ENCODE measurements at regions not wholly inside any gene's neighbourhood (a gene's known extent, or its start where the extent isn't known, plus 50 kb on each side); places are given as distances from the start of the nearest gene placed in this dataset.

DNA sequence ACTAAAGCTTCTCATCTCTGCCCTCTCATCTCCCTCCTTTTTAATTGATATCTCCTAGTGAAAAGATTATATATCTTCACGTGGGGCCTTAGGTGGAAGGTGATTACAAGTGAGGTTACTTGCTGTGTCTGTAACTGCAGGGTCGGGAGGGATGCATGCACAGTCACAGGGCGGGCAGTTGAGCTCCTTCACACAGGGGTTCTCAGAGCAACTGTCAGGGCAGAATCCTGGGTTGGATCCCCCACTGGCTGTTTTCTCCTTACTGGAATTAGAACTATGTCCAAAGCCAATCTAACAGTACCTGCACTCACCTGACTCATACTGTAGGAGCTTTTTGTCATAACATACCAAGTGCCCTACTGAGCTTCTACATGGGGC, 141.1 kb downstream of the AASDH start:
- no peak overlapping the region for H3K4me3 ChIP-seq (ENCODE audit: low read length in 3 of 3)
- intact Hi-C loops (cut with DNase I), result no loop called here
- no peaks in the 10 kb centered on the region for H3K36me3 ChIP-seq (ENCODE audit: control insufficient read depth in 2 of 3, insufficient read depth in 3 of 3, low read length in 3 of 3)
- DNase-seq (no peak), FAIRE-seq (no peak)
- no peaks in the 10 kb centered on the region for H3K4me1 ChIP-seq (ENCODE audit: control insufficient read depth in 2 of 3, insufficient read depth in 2 of 3, low read depth in 1 of 3, low read length in 3 of 3)
- no peaks in the 10 kb centered on the region for H3K27me3 ChIP-seq (ENCODE audit: control insufficient read depth, insufficient read depth, low read length)
- TF ChIP-seq, protein P1, sequence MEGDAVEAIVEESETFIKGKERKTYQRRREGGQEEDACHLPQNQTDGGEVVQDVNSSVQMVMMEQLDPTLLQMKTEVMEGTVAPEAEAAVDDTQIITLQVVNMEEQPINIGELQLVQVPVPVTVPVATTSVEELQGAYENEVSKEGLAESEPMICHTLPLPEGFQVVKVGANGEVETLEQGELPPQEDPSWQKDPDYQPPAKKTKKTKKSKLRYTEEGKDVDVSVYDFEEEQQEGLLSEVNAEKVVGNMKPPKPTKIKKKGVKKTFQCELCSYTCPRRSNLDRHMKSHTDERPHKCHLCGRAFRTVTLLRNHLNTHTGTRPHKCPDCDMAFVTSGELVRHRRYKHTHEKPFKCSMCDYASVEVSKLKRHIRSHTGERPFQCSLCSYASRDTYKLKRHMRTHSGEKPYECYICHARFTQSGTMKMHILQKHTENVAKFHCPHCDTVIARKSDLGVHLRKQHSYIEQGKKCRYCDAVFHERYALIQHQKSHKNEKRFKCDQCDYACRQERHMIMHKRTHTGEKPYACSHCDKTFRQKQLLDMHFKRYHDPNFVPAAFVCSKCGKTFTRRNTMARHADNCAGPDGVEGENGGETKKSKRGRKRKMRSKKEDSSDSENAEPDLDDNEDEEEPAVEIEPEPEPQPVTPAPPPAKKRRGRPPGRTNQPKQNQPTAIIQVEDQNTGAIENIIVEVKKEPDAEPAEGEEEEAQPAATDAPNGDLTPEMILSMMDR (IDR thresholded peaks at IDR 0.05; ENCODE audit: borderline replicate concordance, extremely low read depth, insufficient read depth), result no peak
- no peaks in the 10 kb centered on the region for H3K9me3 ChIP-seq (ENCODE audit: control insufficient read depth in 2 of 3, insufficient read depth in 1 of 3, low read length in 3 of 3)
- no peak overlapping the region for H3K9ac ChIP-seq (ENCODE audit: low read length in 3 of 3)
- no peak overlapping the region for H3K27ac ChIP-seq (ENCODE audit: low read depth in 2 of 2, low read length in 2 of 2)

DNA sequence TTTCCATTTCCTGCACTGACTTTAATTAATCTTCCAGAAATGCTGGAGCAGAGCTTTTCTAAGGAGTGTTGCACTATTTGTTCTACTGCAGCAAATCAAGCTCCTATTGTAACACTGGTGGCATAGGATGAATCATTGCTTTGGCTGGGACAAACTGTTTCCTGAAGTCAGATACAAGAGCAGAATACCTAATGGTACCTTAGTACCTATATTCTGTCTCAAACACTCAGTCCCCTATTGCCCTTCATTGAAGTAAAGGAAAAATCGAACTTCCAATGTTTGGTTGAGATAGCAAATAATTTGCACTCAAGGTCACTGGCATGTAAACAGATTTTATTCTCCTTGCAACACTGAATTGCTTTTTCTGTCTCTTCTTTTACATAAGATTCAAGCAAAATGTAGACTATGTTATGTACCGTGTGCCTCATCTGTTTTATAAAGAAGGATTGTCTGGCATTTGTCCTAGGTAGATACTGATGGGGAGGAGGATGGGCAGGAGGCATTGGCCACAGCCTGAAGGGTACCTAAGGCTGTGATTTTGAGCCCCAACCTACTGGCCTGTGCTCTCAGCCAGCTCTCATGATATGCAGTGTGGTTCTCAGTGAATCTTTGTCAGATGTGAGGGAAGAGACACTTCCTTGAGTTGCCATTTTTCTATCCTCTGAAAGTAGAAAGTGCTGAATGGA, 141.6 kb downstream of the AASDH start:
- intact Hi-C loops (cut with DNase I), result no loop called here
- no peak for FAIRE-seq
- H3K9ac ChIP-seq (ENCODE audit: low read length in 3 of 3), result no peak overlapping the region

DNA sequence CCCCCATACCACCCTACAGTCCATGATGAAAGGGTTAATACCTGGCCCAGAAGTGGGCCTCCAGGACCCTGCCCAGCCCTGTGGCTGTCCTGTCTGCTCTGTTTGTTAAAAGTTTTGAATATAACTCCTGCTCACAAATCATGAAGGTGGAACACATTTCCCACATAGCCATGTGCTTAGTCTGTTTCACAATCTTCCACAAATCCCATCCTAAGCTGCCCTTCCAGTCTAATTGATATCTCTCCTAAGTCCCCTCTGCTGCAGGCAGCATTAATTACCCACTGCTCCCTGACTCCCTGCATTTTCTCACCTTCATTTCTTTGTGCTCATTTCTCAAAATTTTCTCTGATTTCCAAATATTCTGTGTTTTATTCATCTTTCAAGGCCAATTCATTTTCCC, 142.6 kb downstream of the AASDH start:
- Histone ChIP-seq H3K36me3 (ENCODE audit: control insufficient read depth in 2 of 3, insufficient read depth in 3 of 3, low read length in 3 of 3) (no peaks in the 10 kb centered on the region), H3K27ac (ENCODE audit: low read depth in 2 of 2, low read length in 2 of 2) (no peak overlapping the region), H3K4me1 (ENCODE audit: control insufficient read depth in 2 of 3, insufficient read depth in 2 of 3, low read depth in 1 of 3, low read length in 3 of 3) (no peaks in the 10 kb centered on the region), H3K27me3 (ENCODE audit: control insufficient read depth, insufficient read depth, low read length) (no peaks in the 10 kb centered on the region), H3K4me3 (ENCODE audit: low read length in 3 of 3) (no peak overlapping the region), H3K9ac (ENCODE audit: low read length in 3 of 3) (no peak overlapping the region), H3K9me3 (ENCODE audit: control insufficient read depth in 2 of 3, insufficient read depth in 1 of 3, low read length in 3 of 3) (no peaks in the 10 kb centered on the region)
- intact Hi-C loops (cut with DNase I), result no loop called here
- DNase-seq (no peak), FAIRE-seq (no peak)
- TF ChIP-seq, protein P1 (IDR thresholded peaks at IDR 0.05; ENCODE audit: borderline replicate concordance, extremely low read depth, insufficient read depth), result no peak

More for the DNA sequence above, 141.6 kb downstream of the AASDH start:
- no peak overlapping the region for H3K4me3 ChIP-seq (ENCODE audit: low read length in 3 of 3)
- H3K4me1 ChIP-seq (ENCODE audit: control insufficient read depth in 2 of 3, insufficient read depth in 2 of 3, low read depth in 1 of 3, low read length in 3 of 3), result no peaks in the 10 kb centered on the region
- H3K27ac ChIP-seq (ENCODE audit: low read depth in 2 of 2, low read length in 2 of 2), result no peak overlapping the region
- H3K9me3 ChIP-seq (ENCODE audit: control insufficient read depth in 2 of 3, insufficient read depth in 1 of 3, low read length in 3 of 3), result no peaks in the 10 kb centered on the region
- no peak for DNase-seq
- H3K27me3 ChIP-seq (ENCODE audit: control insufficient read depth, insufficient read depth, low read length), result no peaks in the 10 kb centered on the region
- TF ChIP-seq, protein P1 (IDR thresholded peaks at IDR 0.05; ENCODE audit: borderline replicate concordance, extremely low read depth, insufficient read depth), result no peak
- no peaks in the 10 kb centered on the region for H3K36me3 ChIP-seq (ENCODE audit: control insufficient read depth in 2 of 3, insufficient read depth in 3 of 3, low read length in 3 of 3)

DNA sequence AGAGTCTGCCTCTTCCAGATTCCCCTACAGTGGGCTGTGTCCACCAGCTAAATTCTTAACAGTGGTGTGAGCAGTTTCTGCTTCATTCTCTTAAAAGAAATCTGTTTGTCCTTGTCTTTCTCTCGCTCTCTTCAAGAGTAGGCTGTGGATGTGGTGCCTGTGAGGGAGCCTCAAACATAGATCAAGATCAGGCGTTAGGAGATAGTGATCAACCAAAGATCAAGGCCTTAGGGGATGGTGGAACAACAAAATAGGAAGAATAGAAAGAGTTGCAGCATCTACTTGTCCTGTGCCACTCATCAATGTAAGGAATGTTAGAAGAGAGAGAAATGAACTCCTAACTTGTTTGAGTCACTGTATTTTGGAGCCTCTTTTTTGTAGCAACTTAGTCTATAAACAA, 144.2 kb downstream of the AASDH start:
- FAIRE-seq (no peak), DNase-seq (no peak)
- Histone ChIP-seq H3K4me3 (ENCODE audit: low read length in 3 of 3) (no peak overlapping the region), H3K27ac (ENCODE audit: low read depth in 2 of 2, low read length in 2 of 2) (no peak overlapping the region), H3K9ac (ENCODE audit: low read length in 3 of 3) (no peak overlapping the region), H3K9me3 (ENCODE audit: control insufficient read depth in 2 of 3, insufficient read depth in 1 of 3, low read length in 3 of 3) (no peaks in the 10 kb centered on the region), H3K4me1 (ENCODE audit: control insufficient read depth in 2 of 3, insufficient read depth in 2 of 3, low read depth in 1 of 3, low read length in 3 of 3) (no peaks in the 10 kb centered on the region), H3K36me3 (ENCODE audit: control insufficient read depth in 2 of 3, insufficient read depth in 3 of 3, low read length in 3 of 3) (no peaks in the 10 kb centered on the region), H3K27me3 (ENCODE audit: control insufficient read depth, insufficient read depth, low read length) (no peaks in the 10 kb centered on the region)
- TF ChIP-seq, protein P1 (IDR thresholded peaks at IDR 0.05; ENCODE audit: borderline replicate concordance, extremely low read depth, insufficient read depth), result no peak
- intact Hi-C loops (cut with DNase I), result no loop called here
